HG03521 (cell line): ENCODE measurements at regions not wholly inside any gene's neighbourhood (a gene's known extent, or its start where the extent isn't known, plus 50 kb on each side); places are given as distances from the start of the nearest gene placed in this dataset.

Source experiments
- ATAC-seq: cut with Tn5 transposase; IDR thresholded peaks from one replicate; pipeline ENCODE4 v1.9.1; 2021; ENCODE audit warnings: mild to moderate bottlenecking, moderate library complexity; ENCODE audit not compliant: unreplicated experiment

- no peak for ATAC-seq
Observed at GRCh38 chr2:129061769-129062121, 743.1 kb upstream of the HS6ST1 start.

- no peak for ATAC-seq
Observed at GRCh38 chr2:129062146-129062912, 743.7 kb upstream of the HS6ST1 start.

DNA sequence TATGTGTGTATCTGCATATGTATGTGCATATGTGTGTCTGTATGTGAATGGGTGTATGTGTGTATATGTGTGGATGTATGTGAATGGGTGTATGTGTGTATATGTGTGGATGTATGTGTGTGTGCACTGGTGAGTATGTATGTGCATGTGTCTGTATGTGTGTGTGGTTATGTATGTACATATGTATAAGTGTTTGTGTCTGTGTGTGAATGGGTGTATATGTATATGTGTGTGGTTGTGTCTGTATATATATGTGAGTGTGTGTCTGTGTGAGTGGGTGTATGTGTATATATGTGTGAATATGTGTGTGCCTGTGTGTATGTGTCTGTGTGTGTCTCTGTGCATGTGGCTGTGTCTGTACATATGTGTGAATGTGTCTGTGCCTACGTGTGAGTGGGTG is 748.4 kb upstream of the HS6ST1 start:
- ATAC-seq = no peak

GRCh38 chr2:129067953-129068352 is 749.3 kb upstream of the HS6ST1 start:
- no peak for ATAC-seq

GRCh38 chr2:129068543-129068942 is 749.9 kb upstream of the HS6ST1 start:
- ATAC-seq = no peak

GRCh38 chr2:129069875-129070594 is 751.4 kb upstream of the HS6ST1 start:
- ATAC-seq = no peak

DNA sequence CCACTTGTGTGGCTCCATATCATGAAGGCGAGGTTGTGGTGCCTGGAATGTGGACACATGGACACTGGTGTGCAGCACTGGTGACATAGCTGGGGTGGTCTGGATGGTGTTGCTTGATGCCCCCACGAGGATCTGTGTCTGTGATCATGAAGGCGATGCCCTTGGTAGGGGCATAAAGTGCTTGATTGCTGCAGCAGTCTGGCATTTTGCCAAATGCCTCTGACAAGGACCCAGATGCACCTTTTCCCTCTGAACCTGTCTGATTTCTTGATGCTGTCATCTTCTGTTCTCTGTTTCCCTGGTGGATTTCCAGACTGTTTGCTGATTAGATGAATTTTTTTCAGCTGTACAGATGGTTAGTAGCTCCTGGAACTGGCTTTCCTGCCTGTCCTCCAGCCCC is 752.0 kb upstream of the HS6ST1 start:
- no peak for ATAC-seq

GRCh38 chr2:129071531-129071930 is 752.9 kb upstream of the HS6ST1 start:
- no peak for ATAC-seq

GRCh38 chr2:129074298-129074920 is 755.7 kb upstream of the HS6ST1 start:
- ATAC-seq = no peak

- no peak for ATAC-seq
Observed at GRCh38 chr2:129078548-129078947, 759.9 kb upstream of the HS6ST1 start.

- ATAC-seq = no peak
Observed at GRCh38 chr2:129080715-129081476, 762.2 kb upstream of the HS6ST1 start.

GRCh38 chr2:129085386-129085785 is 766.7 kb upstream of the HS6ST1 start:
- ATAC-seq = no peak

DNA sequence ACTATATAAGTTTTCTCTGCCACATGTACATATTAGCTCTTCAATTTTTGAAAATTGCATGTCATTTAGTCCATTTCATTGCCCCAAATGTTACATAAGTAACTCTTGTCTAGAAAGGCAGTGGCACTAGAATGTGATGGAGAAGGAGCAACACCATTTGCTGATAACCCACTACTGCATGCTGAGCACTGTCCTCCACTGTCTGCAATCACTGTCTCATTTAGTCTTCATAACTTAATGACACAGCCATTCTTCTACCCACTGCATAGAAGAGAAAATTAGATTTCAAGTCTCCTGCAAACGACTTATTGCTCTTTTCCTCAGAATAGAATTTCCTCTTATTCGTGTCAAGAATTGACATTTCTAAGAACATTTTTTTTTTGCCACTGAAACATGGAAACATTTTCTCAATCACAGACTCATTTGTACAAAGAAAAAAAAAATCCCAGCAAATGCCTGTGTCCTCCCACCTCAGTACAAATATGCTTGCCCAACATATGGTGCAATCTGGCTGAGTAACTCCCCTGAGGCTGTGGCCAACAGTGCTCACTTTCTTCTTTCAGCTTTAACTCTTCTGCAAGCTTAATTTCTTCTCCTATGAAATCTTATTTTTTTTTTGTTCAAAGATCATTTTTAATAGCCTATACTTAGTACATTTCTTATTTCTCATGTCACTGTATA is 768.6 kb upstream of the HS6ST1 start:
- ATAC-seq = no peak

DNA sequence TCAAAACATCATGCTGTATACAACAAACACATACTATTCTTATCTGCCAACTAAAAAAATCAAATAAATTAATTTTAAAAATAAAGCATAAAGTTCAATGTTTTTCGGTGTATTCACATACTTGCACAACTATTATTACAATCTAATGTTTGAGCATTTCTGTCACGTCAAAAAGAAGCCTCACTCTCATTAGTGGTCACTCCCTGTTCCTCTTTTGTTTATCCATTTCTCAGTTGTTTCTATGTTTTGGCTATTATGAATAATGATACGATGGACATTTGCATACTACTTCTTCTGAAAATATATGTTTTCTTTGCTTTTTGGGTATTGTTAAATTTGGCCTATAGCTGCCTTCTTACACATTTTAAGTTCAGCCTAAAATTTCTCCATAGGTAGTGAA is 773.0 kb upstream of the HS6ST1 start:
- no peak for ATAC-seq

DNA sequence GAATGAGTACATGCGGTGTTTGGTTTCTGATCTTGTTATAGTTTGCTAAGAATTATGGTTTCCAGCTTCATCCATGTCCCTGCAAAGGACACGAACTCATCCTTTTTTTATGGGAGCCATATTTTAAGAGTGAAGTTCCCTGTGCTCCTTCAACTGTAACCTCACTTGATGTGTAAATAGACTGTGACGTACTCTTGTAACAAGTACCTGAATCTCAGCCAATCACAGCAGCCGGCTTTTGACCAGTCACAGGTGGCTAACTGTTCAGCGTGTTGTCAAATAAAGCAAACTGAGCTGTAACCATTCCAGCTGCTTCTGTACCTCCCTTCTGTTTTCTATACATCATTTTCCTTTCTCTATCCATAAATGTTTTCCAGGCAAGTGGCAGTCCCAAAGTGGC is 774.3 kb upstream of the HS6ST1 start:
- no peak for ATAC-seq

GRCh38 chr2:129101186-129101585 is 782.5 kb upstream of the HS6ST1 start:
- ATAC-seq = no peak

- ATAC-seq = no peak
Observed at GRCh38 chr2:129103936-129104878, 785.5 kb upstream of the HS6ST1 start.

- ATAC-seq = no peak
Observed at GRCh38 chr2:129112181-129112580, 793.5 kb upstream of the HS6ST1 start.

DNA sequence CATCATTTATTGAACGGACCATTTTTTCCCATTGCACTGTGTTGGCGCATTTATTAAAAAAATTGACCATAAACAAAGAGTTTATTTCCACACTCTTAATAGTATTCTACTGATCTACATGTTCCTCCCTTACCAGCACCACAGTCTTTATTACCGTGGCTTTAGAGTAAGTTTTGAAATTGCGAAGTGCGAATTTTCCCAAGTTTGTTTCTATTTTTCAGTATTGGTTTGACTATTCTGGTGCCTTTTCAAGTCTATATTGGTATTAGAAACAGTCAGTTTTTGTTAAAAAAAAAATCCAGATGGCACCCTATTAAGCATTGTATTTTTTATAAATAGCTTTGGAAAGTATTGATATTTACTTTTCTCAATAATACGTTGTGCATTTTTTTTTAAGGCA is 795.1 kb upstream of the HS6ST1 start:
- no peak for ATAC-seq

GRCh38 chr2:129117434-129117833 is 798.8 kb upstream of the HS6ST1 start:
- ATAC-seq = no peak
